ENCODE measurements at regions not wholly inside any gene's neighbourhood (a gene's known extent, or its start where the extent isn't known, plus 50 kb on each side); places are given as distances from the start of the nearest gene placed in this dataset.

GRCh38 chr13:53601113-53601512 lies 572.5 kb downstream of the OLFM4 start:
- TF ChIP-seq CTCF (IDR thresholded peaks at IDR 0.05) (no peak), POLR2A (IDR thresholded peaks at IDR 0.05) (no peak), EP300 (IDR thresholded peaks at IDR 0.05) (no peak)

All from ovary (tissue), 3 donors.